ENCODE measurements at regions not wholly inside any gene's neighbourhood (a gene's known extent, or its start where the extent isn't known, plus 50 kb on each side); places are given as distances from the start of the nearest gene placed in this dataset.
"Not testable (repeated sequence)": the region's sequence is repeated elsewhere in the genome, so short reads cannot be mapped to it uniquely, and the experiment has no call there.

DNA sequence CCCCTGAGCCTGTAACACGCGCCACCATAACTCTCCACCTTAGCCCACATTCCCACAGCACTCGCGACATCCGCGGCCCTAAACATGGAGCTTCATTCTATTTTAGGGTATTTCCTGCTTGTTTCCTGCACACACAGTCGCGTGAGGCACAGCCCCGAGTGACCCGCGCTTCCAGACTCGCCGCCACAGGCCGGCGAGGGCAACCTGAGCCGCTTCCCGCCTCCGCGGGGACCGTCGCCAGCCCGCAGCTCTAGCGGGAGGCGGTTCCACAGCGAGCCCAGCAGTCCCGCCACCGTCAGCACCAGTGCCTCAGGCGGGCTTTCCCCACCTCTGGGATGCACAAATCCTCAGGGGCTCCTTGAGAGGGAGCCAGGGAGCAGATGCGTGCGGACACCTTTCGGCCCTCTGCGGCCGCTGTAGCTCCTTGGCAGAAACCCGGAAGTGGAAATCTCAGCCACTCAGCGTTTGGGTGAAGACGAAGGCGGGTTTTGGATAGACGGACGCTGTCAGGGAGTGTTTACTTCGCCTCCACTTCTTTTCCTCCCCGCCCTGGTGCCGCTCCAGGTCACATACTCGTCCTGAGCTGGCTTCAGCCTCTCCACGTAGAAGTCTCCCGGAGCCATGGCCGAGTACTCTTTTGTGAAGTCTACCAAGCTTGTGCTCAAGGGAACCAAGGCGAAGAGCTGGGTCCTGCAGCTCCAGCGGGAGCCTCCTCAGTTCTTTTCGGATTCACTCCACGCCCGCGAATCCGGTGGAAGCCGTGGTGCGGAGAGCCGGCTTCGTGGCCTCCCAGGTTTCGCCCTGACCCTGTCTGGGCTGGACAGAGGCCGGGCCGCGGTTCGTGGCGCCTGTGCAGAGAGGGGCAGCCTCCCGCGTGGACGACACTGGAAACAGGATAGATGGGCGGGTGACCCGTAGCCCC is 2177.4 kb upstream of the DEFB115 start:
- in situ Hi-C loops (cut with MboI) (loop anchor here (5.0 kb wide), 1 partner anchor 417 kb away; no protein-coding TSS in a partner anchor), intact Hi-C loops (cut with micrococcal nuclease; ENCODE audit: unreplicated experiment) (no loop called here)
- ChIA-PET SMC1A (ENCODE audit: uncharacterized antibody, unreplicated experiment) (no interaction called here), RAD21 (ENCODE audit: unreplicated experiment) (no interaction called here), POLR2A (no interaction called here), CTCF (no interaction called here)
- H3K4me2 ChIP-seq (ENCODE audit: control insufficient read depth, insufficient read depth) = no peak overlapping the region
- H3K9ac ChIP-seq (ENCODE audit: control insufficient read depth, insufficient read depth, low read length) = no peak overlapping the region
- no peak overlapping the region for H3K4me3 ChIP-seq
- no peaks in the 10 kb centered on the region for H3K79me2 ChIP-seq (ENCODE audit: control insufficient read depth, insufficient read depth, low read length)
- H3K27ac ChIP-seq (ENCODE audit: control insufficient read depth, insufficient read depth) = no peak overlapping the region
- FAIRE-seq (no peak), DNase-seq (ENCODE audit: low read depth, low spot score) (no peak), ATAC-seq (no peak)
- H3K27me3 ChIP-seq (replicated peaks in 1 of 2; ENCODE audit: control insufficient read depth in 2 of 2, insufficient read depth in 2 of 2, low read length in 1 of 2) = no peaks in the 10 kb centered on the region
- no TSS peak for BruUV-seq (replicated peaks)
- TF ChIP-seq CEBPB (IDR thresholded peaks at IDR 0.05; ENCODE audit: borderline replicate concordance in 1 of 2, low read depth in 2 of 2, low read length in 2 of 2) (no peak), KLF5 (IDR thresholded peaks at IDR 0.05; ENCODE audit: partially characterized antibody) (no peak), HDAC6 (IDR thresholded peaks at IDR 0.05; ENCODE audit: unreplicated experiment) (no peak), PAX8 (IDR thresholded peaks at IDR 0.05) (no peak), ATF2 (IDR thresholded peaks at IDR 0.05; ENCODE audit: low read length) (no peak), MEF2B (IDR thresholded peaks at IDR 0.05; ENCODE audit: partially characterized antibody, poor library complexity, severe bottlenecking) (no peak), TCF3 (IDR thresholded peaks at IDR 0.05; ENCODE audit: borderline replicate concordance, insufficient read depth, low read depth, low read length) (no peak), EP300 (IDR thresholded peaks at IDR 0.05; ENCODE audit: borderline replicate concordance in 1 of 2, control insufficient read depth in 1 of 2, low read depth in 2 of 2, low read length in 2 of 2) (no peak), CBFB (IDR thresholded peaks at IDR 0.05; ENCODE audit: low read depth) (no peak), CHD4 (IDR thresholded peaks at IDR 0.05) (no peak), ATF7 (IDR thresholded peaks at IDR 0.05; ENCODE audit: low read depth) (no peak)
- H4K20me1 ChIP-seq (ENCODE audit: control insufficient read depth, insufficient read depth) = no peaks in the 10 kb centered on the region
- H3K36me3 ChIP-seq (ENCODE audit: control insufficient read depth in 2 of 2, insufficient read depth in 2 of 2, low read length in 1 of 2) = no peaks in the 10 kb centered on the region
- no peaks in the 10 kb centered on the region for H3K4me1 ChIP-seq (ENCODE audit: control insufficient read depth, insufficient read depth, low read length)
- WGBS (ENCODE audit: insufficient coverage, insufficient replicate concordance, low lambda C conversion rate, missing lambda C conversion rate) = 67% methylated on average over 64 of the region's 68 CpGs
- H3K9me3 ChIP-seq (replicated peaks; ENCODE audit: control insufficient read depth, insufficient read depth, low read length) = no peaks in the 10 kb centered on the region; the same call in 2 of the 3 replicates
- H2AFZ ChIP-seq (ENCODE audit: control insufficient read depth, low read depth, low read length) = no peak overlapping the region

GRCh38 chr20:29081712-29082111 is 2175.8 kb upstream of the DEFB115 start:
- intact Hi-C loops (cut with micrococcal nuclease; ENCODE audit: unreplicated experiment); H3K27ac ChIP-seq (ENCODE audit: control insufficient read depth, insufficient read depth); SMC1A ChIA-PET (ENCODE audit: uncharacterized antibody, unreplicated experiment); FAIRE-seq; H3K4me1 ChIP-seq (ENCODE audit: control insufficient read depth, insufficient read depth, low read length); H2AFZ ChIP-seq (ENCODE audit: control insufficient read depth, low read depth, low read length); in situ Hi-C loops (cut with MboI); H3K9ac ChIP-seq (ENCODE audit: control insufficient read depth, insufficient read depth, low read length); H3K36me3 ChIP-seq (ENCODE audit: control insufficient read depth in 2 of 2, insufficient read depth in 2 of 2, low read length in 1 of 2); H3K9me3 ChIP-seq (replicated peaks; ENCODE audit: control insufficient read depth, insufficient read depth, low read length); ATAC-seq; DNase-seq (ENCODE audit: low read depth, low spot score); POLR2A ChIA-PET; RAD21 ChIA-PET (ENCODE audit: unreplicated experiment); H3K27me3 ChIP-seq (replicated peaks in 1 of 2; ENCODE audit: control insufficient read depth in 2 of 2, insufficient read depth in 2 of 2, low read length in 1 of 2); CTCF ChIA-PET; H4K20me1 ChIP-seq (ENCODE audit: control insufficient read depth, insufficient read depth); H3K4me2 ChIP-seq (ENCODE audit: control insufficient read depth, insufficient read depth); H3K4me3 ChIP-seq; H3K79me2 ChIP-seq (ENCODE audit: control insufficient read depth, insufficient read depth, low read length); BruUV-seq (replicated peaks): not testable (repeated sequence)
- 76% methylated on average over 1 of the region's 1 CpG for WGBS (ENCODE audit: insufficient coverage, insufficient replicate concordance, low lambda C conversion rate, missing lambda C conversion rate)
